Ramos (cell line): ENCODE measurements at regions not wholly inside any gene's neighbourhood (a gene's known extent, or its start where the extent isn't known, plus 50 kb on each side); places are given as distances from the start of the nearest gene placed in this dataset.

Experiments used
- in situ Hi-C: fragments of 300-500 bp; cut with MboI; formaldehyde crosslinking; loops from one replicate; pipeline ENCODE4 v1.14.3; 2022; ENCODE audit warnings: low sequenced_read_pairs; ENCODE audit not compliant: unreplicated experiment

DNA sequence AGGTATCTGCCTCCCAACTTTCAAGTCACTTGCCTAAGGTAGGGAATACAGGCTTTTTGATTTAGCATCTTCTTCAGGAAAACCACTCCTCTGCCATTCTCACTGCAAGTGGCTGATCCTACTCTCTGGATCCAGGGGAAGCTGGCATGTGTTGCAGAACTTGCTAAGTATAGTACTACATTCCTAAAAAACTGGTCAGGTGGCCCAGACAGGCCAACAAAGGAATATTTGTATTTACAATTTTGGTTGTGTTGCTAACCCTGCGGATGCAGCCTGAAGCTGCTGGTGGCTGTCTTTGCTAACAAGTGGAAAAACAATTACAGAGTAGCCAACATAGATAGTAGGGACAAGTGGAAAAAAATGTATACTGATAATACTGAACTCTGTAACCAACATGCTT, 222.5 kb upstream of the STARD13 start:
- in situ Hi-C loops = no loop called here

DNA sequence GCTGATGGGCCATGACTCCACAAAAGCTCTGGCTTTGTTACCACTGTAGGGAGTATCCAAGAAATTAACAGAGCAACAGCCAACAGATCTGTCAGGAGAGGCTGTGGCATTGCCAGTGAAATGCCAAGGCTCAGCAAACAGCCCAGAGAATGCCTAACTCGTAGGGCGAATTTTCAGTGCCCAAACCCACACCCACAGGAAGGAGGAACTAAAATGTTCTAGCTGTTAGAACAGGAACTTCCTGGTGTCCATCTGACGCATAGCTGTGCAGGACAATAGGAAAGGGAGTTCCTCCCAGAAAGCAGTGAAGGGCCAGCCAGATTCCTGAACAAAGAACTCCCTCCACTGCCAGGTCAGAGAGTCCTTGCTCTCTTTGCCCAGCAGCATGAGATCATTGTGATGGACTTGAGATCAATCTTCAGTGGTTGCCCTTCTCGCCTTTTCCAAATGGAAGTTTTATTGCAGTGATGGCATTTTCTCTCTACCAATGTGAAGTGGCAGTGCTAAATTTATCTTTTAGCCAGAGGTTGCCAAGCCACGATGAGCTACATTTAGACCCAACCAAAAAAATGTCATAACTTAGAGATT, 224.2 kb upstream of the STARD13 start:
- in situ Hi-C loops = no loop called here

DNA sequence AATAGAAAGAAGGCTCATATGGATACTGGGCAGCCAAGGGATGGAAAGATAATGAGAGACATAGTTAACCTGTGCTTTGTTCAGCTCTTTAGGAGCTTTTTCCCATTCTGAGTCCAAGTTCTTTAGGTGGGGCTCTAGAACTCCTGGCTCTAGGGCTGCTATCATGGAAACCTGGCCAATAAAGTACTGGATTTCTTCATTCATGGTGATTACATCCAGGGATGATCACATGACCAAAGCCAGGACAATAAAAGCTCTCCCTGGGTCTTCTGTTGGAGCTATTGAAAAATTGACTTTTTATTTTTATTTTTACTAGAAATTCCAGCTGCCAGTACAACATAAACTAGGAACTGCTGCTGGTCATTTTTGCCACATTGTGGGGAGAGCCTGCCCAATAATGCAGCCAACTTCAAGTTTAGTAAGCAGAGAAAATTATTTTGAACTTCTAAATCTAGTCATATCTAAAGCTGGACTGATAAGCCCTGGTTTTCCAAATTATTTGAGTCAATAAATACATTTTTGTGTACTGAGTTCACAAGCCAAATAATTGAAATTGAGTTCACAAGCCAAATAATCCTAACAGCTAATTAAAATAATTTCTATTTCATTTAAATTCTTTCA, 224.9 kb upstream of the STARD13 start:
- in situ Hi-C loops = no loop called here

- in situ Hi-C loops = no loop called here
These were observed 227.5 kb upstream of the STARD13 start for GRCh38 chr13:33512880-33513554.

GRCh38 chr13:33514362-33514761, 228.8 kb upstream of the STARD13 start:
- in situ Hi-C loops = no loop called here

DNA sequence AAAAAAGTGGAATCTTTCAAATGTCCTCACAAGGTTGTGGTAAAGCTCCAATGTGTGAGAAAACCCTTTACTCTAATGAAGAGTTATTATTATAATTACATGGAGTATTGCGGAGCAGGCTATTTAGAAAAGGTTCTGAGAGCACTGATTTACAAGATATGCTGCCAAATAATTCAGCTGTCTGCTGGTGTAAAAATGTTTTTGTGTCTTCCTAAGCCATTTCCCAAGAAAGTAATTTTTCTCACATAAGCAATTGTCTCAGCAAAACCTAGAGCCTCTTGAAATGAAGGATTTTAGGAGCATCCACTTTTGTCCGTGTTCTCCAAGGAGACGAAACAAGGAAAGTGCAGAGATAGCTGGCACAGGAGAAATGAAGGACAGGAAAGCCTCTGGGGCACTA, 229.6 kb upstream of the STARD13 start:
- in situ Hi-C loops = no loop called here

DNA sequence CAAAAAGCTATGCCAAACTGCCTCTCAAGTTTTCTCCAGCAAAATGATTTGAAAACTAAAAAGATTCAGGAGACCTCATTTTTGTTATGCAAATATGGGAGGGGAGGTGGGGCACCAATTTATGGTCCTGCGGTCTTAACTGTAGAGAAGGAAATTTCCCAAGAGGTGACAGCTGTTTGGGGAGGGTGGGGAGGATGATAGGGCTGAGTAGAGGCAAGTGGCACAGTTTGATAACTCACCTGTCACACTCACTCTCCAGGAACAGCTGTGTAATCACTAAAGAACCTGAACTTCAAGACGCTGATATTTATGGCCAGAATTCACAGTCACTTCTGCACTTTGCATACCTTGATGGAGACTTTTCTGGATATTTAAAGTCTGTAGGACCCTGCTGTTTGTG, 232.9 kb upstream of the STARD13 start:
- in situ Hi-C loops = no loop called here

GRCh38 chr13:33519561-33520467, 234.3 kb upstream of the STARD13 start:
- in situ Hi-C loops = no loop called here

- in situ Hi-C loops = no loop called here
These were observed 234.9 kb upstream of the STARD13 start for GRCh38 chr13:33520468-33520839.

- in situ Hi-C loops = no loop called here
These were observed 238.5 kb upstream of the STARD13 start for GRCh38 chr13:33524086-33524485.

DNA sequence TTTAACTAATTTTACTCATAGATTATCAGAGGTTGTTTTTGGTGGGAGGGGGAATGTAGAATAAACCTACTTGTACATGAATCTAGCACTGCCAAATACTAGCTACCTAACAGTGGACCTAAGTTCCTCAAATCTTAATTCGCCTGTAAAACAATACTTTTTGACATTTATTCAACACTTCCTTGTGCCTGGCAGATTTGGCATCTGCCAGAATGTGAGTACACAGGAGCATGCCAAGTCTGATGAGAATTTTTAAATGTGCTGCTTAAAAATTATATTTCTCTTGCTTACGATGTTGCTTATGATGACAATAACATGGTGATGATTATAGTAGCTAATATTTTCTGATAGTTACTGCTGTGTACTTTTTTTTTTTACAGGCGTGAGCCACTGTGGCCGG, 240.2 kb upstream of the STARD13 start:
- in situ Hi-C loops = loop anchor here (25.0 kb wide), 1 partner anchor 212 kb away; no protein-coding TSS in a partner anchor

DNA sequence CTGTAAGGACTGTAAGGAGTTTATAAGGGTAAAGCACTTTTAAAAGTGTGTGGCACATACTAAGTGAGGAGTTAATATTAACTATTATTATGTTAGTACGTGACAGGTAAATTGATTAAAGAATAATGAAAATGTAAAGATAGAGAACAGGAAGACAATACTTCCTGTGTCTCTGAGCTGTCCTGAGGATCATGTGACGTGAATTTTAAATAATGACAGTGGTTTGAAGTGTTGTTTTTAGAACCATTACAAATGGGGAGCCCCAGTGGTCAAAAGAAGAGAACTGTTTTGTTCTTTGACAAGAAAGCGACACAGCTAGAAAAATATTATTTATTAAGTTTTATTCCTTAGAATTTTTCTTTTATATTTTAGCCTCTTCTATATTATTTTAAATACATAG, 241.2 kb upstream of the STARD13 start:
- in situ Hi-C loops = loop anchor here (25.0 kb wide), 1 partner anchor 211 kb away; no protein-coding TSS in a partner anchor

DNA sequence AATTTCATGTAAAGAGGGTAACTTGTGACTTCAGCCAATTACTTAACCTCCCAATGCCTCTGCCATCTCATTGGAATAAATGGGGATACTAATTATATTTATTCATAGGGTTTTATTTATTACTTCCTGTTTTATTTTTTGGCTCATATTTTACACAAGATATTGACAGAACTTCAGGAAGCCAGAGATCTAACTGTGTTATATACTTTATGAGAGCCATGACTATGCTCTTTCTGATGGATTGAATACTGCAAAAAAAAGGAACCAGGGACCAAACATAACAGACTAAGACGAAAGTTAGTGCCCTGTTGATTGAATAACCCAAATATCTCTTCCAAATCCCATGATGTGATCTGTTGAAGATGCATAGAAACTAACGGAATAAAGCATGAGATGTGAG, 243.3 kb upstream of the STARD13 start:
- in situ Hi-C loops = loop anchor here (25.0 kb wide), 1 partner anchor 208 kb away; no protein-coding TSS in a partner anchor

DNA sequence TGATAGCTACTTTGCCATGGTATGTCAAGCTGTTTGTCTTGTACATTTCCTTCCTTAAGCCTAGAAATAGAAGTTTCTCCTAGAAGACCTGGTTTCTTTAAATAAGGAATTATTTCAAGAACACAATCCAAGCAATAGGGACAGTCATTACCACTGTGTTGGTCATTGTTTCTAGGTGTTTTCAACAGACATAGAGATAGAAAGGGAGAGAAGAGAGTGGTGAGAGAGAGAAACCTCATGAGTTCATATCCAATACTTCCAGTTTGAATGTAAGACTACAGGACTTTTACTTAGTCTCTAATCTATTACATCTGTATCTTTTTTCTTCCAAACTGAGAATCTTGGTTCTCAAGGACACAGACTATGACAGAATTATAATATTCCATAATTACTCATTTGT, 245.9 kb upstream of the STARD13 start:
- in situ Hi-C loops = loop anchor here (25.0 kb wide), 1 partner anchor 206 kb away; no protein-coding TSS in a partner anchor

DNA sequence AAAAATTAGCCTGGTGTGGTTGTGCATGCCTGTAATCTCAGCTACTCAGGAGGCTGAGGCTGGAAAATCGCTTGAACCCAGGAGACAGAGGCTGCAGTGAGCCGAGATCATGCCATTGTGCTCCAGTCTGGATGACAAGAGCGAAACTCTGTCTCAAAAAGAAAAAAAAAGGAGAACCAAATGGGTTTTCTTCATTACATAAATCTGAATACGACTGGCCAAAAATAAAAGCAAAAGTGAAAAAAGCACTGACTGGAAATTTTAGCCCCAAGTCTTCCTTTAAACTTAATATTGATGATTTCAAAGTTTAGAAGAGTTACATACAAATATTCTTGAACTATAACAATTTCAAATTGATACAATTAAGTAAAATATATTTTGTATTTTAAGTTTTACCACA, 249.5 kb upstream of the STARD13 start:
- in situ Hi-C loops = loop anchor here (25.0 kb wide), 1 partner anchor 202 kb away; no protein-coding TSS in a partner anchor

- in situ Hi-C loops = loop anchor here (25.0 kb wide), 1 partner anchor 201 kb away; no protein-coding TSS in a partner anchor
These were observed 251.0 kb upstream of the STARD13 start for GRCh38 chr13:33536601-33537000.

- in situ Hi-C loops = loop anchor here (25.0 kb wide), 1 partner anchor 200 kb away; no protein-coding TSS in a partner anchor
These were observed 251.5 kb upstream of the STARD13 start for GRCh38 chr13:33537026-33537425.

GRCh38 chr13:33537676-33538075, 252.1 kb upstream of the STARD13 start:
- in situ Hi-C loops = loop anchor here (25.0 kb wide), 1 partner anchor 200 kb away; no protein-coding TSS in a partner anchor

GRCh38 chr13:33541456-33541855, 255.9 kb upstream of the STARD13 start:
- in situ Hi-C loops = loop anchor here (25.0 kb wide), 1 partner anchor 196 kb away; no protein-coding TSS in a partner anchor

DNA sequence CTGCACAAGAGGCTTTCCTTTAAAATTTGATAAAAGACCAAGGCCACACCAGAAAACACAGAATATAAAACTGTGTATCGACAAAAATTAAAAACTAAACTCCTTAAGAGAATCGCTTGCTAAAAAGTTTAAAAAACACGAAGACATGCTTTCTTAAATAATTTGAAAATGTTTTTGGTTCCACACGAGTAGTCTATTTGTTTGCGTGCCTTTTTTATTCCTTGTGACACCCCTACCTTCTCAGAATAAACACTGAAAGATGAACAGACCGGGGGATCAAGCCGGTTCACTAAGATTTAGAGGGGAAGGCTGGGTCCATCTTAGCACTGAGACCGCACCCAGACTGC, 256.4 kb upstream of the STARD13 start:
- in situ Hi-C loops = loop anchor here (25.0 kb wide), 1 partner anchor 195 kb away; no protein-coding TSS in a partner anchor
